Activated effector memory CD4-positive, alpha-beta T cell treated with Interleukin-2 at 50 U/mL for 16 hours (primary cell): ENCODE measurements at regions not wholly inside any gene's neighbourhood (a gene's known extent, or its start where the extent isn't known, plus 50 kb on each side); places are given as distances from the start of the nearest gene placed in this dataset.

Experiments
- DNase-seq: peaks from one replicate; pipeline ENCODE4 v3.0.0-alpha.2; 2020

DNA sequence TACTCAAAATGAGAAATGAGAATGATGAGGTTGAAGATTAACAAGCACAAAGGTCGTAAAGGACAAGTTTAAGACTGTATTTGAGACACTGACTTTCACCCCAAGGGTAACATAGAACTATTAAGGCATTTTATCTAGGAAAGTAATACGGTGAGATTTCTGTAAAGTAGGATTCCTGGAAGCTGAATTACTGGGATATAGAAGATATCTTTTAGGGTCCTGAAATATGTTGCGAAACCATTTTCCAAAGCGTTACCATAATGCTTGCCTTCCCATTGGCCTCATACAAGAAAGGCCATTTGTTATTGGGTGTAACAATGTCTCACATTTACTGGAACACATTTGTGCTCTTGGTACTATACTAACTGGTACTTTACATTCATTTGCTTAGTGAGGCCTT lies 1185.9 kb upstream of the TENM4 start:
- DNase-seq: no peak

DNA sequence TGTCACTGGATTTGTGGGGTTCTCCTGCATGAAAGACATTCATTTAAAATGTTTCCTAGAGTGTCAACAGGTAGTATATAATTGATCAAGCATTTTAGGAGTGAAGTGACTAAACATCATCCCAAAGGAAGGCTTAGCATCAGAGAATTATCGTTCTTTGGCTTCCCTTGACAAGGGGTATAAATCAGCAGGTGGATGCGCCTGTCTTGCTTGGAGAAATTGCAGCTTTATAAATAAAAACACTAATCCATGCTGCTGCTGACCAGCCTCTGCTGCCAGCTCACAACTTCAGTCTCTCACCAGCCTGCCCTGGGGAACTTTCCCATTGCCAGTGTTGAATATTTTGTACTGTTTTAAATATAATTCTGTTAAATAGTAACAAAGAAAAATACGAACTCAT lies 1184.7 kb upstream of the TENM4 start:
- no peak for DNase-seq

DNA sequence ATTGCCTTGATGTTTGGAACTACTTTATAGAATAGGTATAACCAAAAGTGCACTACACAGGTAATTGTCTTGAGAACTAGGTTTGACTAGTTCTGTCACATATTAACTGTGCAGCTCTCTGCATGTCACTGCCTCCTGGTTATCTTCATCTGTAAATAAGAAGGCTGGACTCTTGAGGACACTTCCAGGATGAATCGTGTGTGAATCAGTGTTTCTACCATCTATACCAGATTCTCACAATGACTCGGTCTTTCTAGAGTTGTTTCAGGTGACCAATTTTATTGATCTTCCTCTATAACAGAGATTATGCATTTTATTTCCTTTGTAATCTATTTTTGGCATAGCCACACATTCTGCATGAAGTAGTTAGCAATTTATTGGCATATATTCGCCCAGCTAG lies 1181.0 kb upstream of the TENM4 start:
- DNase-seq: no peak

- no peak for DNase-seq
Measured at GRCh38 chr11:80620867-80621266, 1180.0 kb upstream of the TENM4 start.

DNA sequence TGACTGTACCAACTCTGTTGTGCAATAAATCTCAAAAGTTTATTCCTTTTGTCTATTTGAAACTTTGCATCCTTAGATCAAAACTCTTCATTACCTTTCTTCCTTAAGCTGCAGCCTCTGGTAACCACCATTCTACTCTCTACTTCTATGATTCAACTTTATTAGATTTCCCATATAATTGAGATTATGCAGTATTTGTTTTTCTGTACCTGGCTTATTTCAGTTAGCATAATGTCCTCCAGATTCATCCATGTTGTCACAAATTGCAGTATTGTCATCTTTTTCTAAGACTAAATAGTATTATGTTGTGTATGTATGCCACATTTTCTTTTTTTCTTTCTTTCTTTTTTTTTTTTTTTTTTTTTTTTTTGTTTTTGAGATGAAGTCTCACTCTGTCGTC lies 1176.3 kb upstream of the TENM4 start:
- no peak for DNase-seq

GRCh38 chr11:80616070-80616800 lies 1175.4 kb upstream of the TENM4 start:
- DNase-seq: no peak

GRCh38 chr11:80613655-80614054 lies 1172.8 kb upstream of the TENM4 start:
- DNase-seq: no peak

GRCh38 chr11:80610516-80610915 lies 1169.7 kb upstream of the TENM4 start:
- DNase-seq: no peak

- DNase-seq: no peak
Measured at GRCh38 chr11:80603472-80603871, 1162.6 kb upstream of the TENM4 start.

- DNase-seq: no peak
Measured at GRCh38 chr11:80598905-80599304, 1158.1 kb upstream of the TENM4 start.

GRCh38 chr11:80596291-80596810 lies 1155.5 kb upstream of the TENM4 start:
- DNase-seq: no peak

GRCh38 chr11:80595011-80595410 lies 1154.2 kb upstream of the TENM4 start:
- no peak for DNase-seq

- DNase-seq: no peak
Measured at GRCh38 chr11:80593648-80594374, 1153.0 kb upstream of the TENM4 start.

- DNase-seq: no peak
Measured at GRCh38 chr11:80592546-80592945, 1151.7 kb upstream of the TENM4 start.

- DNase-seq: no peak
Measured at GRCh38 chr11:80587906-80588305, 1147.1 kb upstream of the TENM4 start.

- no peak for DNase-seq
Measured at GRCh38 chr11:80586464-80586863, 1145.6 kb upstream of the TENM4 start.

GRCh38 chr11:80584661-80585060 lies 1143.8 kb upstream of the TENM4 start:
- DNase-seq: no peak

DNA sequence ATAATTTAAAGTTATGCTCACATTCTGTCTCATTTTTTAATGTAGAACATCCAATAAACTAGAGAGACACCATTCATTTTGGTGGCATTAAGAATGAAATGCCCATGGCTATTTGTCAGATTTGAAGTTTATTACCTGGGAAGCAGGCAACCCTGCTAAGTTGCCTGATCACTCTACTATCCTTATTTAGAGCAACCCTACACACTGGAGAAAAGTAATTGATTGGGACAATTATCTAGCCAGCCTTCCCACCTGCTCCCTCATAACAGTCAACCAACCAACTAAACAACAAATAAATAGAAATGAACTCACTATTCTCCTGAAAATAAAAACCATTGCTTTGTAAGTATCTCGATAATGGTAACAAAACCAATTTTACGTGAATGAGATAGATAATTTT lies 1129.0 kb upstream of the TENM4 start:
- no peak for DNase-seq

DNA sequence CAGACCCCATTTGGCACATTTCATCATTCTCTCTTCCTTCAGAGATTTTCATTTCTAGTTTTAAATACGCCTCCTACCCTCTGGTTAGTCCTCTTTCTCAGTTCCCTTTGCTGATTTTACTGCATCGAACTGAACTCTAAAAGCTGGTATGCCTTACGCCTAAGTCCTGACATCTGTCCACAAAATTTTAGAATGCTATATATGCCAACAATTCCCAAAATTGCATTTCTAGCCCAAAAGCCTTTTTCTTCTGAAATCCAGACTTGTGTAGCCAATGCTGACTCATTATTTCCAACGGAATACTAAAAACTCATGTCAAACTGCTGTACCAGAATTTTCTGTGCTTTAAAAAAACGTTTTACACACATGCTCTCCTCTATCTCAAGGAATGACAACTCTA lies 1124.4 kb upstream of the TENM4 start:
- DNase-seq: no peak

DNA sequence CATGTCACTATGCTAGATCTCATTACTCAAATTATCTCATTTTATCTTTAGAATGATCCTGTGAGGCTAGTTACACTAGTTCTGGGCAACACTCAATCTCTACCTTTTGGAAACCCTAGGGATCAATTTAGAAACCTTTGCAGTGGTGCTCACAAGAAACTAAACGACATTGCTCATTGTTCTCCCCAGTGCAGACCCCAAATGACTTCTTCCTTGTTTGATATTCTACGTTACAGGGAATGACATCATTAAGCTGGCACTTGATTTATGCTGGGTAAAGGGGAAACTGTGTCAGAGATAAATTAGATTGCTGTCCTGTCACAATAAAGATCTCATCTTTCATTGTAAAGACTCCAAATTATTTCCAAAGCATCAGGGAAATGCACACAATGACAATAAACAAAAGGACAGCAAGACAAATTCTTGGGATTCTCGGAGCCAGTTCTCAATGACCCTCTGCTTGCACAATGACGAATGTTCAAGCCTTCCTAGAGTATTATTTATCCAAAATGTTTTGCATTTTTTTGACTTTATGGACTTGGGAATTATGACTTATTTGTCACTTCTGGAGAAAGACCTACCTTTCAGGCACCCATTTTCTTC lies 1121.8 kb upstream of the TENM4 start:
- DNase-seq: no peak

DNA sequence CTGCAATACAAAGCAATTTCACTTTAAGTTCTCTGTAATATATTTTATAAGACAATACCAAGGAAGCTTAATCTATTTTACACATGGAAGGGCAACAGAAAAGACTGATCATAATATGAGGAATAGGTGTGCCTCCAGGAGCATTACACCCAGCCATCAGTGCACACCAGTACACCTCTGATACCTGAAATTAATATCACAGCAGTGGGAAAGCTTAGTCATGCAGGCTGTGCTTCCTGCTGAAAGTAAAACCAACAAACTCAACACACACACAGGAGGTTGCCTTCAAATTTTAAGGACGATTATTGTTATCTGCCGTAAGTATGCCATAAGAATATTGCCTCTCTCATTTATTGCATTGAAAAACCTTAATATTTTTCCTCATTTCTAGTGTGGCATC lies 1119.1 kb upstream of the TENM4 start:
- no peak for DNase-seq

GRCh38 chr11:80553565-80553964 lies 1112.7 kb upstream of the TENM4 start:
- DNase-seq: no peak

- DNase-seq: no peak
Measured at GRCh38 chr11:80542704-80543103, 1101.9 kb upstream of the TENM4 start.

- DNase-seq: no peak
Measured at GRCh38 chr11:80538040-80538439, 1097.2 kb upstream of the TENM4 start.
